Neural progenitor cell (in vitro differentiated cells): ENCODE measurements at regions not wholly inside any gene's neighbourhood (a gene's known extent, or its start where the extent isn't known, plus 50 kb on each side); places are given as distances from the start of the nearest gene placed in this dataset.

ENCODE experiments used
- CTCF ChIP-seq: fragments of 200-600 bp; sonication (generic); IDR thresholded peaks from 2 replicates; pipeline ENCODE4 v1.5.1; 2017; ENCODE audit warnings: antibody characterized with exemption, mild to moderate bottlenecking
- EZH2 ChIP-seq: fragments of 200-600 bp; sonication (generic); IDR thresholded peaks from 2 replicates; pipeline ENCODE4 v1.6.1; 2017; ENCODE audit warnings: antibody characterized with exemption, mild to moderate bottlenecking, moderate library complexity

- TF ChIP-seq EZH2: no peak
- no peak for TF ChIP-seq CTCF
These were observed 153.3 kb upstream of the SVIL start for GRCh38 chr10:29788113-29788512.
